KOPT-K1 (cell line): ENCODE measurements at regions not wholly inside any gene's neighbourhood (a gene's known extent, or its start where the extent isn't known, plus 50 kb on each side); places are given as distances from the start of the nearest gene placed in this dataset.

ENCODE experiments used
- H3K27ac ChIP-seq: fragments of 200-600 bp; sonication (generic); 2 replicates; pipeline ENCODE4 v1.5.1; 2016; ENCODE audit warnings: antibody characterized with exemption, mild to moderate bottlenecking, low read depth, low read length; ENCODE audit not compliant: poor library complexity, severe bottlenecking
- H3K36me3 ChIP-seq: fragments of 200-600 bp; sonication (generic); 2 replicates; pipeline ENCODE4 v1.5.1; 2017; ENCODE audit warnings: antibody characterized with exemption, mild to moderate bottlenecking, low read length, moderate library complexity; ENCODE audit not compliant: insufficient read depth
- H3K9me3 ChIP-seq: fragments of 200-600 bp; sonication (generic); 2 replicates; pipeline ENCODE4 v1.5.1; 2017; ENCODE audit warnings: antibody characterized with exemption, low read length, mild to moderate bottlenecking; ENCODE audit not compliant: insufficient read depth, poor library complexity, severe bottlenecking

DNA sequence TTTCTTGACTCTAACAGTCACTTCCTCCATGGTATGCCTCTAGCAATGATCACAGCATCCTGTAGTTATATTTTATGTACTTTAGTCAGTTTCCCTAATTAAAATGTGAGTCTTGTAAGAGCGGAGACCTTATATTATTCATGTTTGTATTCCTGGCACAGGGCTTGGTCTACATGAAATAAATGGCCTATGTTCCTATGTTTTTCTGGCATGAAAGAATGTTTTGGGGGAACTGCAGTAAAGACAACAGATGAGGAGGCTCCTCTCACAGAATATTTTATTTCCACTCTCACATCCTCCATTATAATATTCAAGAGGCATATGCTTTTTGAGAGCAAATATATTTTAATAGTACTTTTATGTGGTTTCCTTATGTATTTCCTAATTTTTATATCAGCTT lies 429.8 kb upstream of the PDE3A start:
- Histone ChIP-seq H3K27ac (no peak overlapping the region), H3K9me3 (no peaks in the 10 kb centered on the region), H3K36me3 (no peaks in the 10 kb centered on the region)

DNA sequence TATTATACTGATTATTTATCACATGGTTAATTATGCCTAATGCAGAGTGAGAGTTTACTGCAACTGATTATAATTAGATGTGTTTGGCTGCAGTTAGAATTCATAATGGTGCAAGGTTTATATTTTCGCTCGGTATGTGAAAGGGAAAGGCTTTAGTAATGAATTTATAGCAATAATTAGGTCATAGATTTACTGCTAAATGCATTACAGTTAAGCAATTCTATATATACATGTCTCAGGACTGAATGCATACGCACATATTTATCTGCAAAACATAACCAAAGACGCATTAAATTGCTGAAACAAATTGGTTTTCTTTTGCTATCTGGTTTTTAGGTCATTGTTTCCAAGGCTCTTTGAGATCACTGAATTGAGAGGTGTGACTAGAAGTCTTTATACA lies 428.1 kb upstream of the PDE3A start:
- no peak overlapping the region for H3K27ac ChIP-seq
- no peaks in the 10 kb centered on the region for H3K9me3 ChIP-seq
- no peaks in the 10 kb centered on the region for H3K36me3 ChIP-seq

- Histone ChIP-seq H3K36me3 (no peaks in the 10 kb centered on the region), H3K9me3 (no peaks in the 10 kb centered on the region), H3K27ac (no peak overlapping the region)
These were observed 427.2 kb upstream of the PDE3A start for GRCh38 chr12:19941096-19941495.

DNA sequence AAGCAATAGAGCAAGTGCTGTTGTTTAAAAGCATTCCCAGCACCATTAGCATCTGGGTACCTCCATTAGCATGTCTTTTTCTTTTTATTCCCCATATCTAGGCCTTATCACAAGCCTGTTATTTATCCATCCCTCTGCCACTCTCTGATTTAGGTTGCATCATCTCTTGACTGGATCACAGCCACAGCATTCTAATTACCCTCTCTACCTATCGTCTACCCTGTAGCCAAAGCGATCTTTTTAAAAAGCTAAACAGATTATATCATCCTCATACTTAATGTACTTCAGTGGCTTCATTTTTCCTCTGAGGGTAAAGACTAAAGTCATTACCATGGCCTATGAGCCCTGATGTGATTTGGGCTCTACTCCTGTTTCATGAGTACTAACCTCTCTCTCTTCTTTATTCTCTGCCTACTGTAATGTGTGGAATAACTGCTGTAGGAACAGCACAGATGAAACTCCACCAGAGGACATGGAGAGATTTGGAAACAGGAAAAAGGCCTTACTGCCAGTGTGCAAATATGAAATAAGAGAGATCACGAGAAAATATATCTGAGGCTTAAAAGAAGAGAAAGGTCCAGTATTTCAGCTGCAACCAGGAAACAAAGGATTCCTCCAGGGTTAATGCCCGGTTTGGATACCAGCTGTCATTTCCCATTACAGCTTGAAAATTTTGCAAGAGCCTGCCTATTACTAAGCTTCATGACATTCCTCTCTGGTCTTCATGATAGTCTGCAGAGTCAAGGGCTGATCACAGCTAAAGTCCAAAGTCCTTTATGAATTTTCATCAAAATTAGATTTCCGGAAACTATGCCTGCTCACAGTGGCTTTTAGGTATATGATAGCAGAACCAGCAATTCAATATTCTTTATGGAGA lies 422.5 kb upstream of the PDE3A start:
- Histone ChIP-seq H3K27ac (no peak overlapping the region), H3K36me3 (no peaks in the 10 kb centered on the region)

GRCh38 chr12:19946550-19946949 lies 421.8 kb upstream of the PDE3A start:
- H3K36me3 ChIP-seq: no peaks in the 10 kb centered on the region
- H3K27ac ChIP-seq: no peak overlapping the region
- no peaks in the 10 kb centered on the region for H3K9me3 ChIP-seq

More for the DNA sequence above, 422.5 kb upstream of the PDE3A start:
- H3K9me3 ChIP-seq: no peaks in the 10 kb centered on the region

- H3K27ac ChIP-seq: no peak overlapping the region
- H3K36me3 ChIP-seq: no peaks in the 10 kb centered on the region
- no peaks in the 10 kb centered on the region for H3K9me3 ChIP-seq
These were observed 421.0 kb upstream of the PDE3A start for GRCh38 chr12:19947344-19947743.

DNA sequence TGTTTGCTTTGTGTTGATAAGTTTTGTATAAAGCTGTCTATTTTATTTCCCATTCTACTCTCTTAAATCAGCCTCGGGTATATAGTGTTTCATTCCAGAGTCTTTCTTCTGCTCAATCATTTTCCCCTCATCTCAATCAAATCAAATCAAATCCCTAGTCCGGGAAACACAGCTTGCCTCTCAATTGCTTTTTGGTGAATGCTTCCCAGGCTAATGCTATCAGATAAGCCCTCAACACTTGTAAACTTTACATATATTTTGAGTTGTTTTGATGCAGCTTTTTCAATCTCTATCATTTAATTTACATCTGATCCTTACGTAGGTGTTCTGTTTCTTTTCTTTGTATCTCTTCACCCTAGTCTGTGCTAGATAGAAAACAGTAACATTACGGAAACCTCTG lies 416.7 kb upstream of the PDE3A start:
- Histone ChIP-seq H3K27ac (no peak overlapping the region), H3K9me3 (no peaks in the 10 kb centered on the region)

GRCh38 chr12:19953734-19954133 lies 414.6 kb upstream of the PDE3A start:
- Histone ChIP-seq H3K27ac (no peak overlapping the region), H3K9me3 (no peaks in the 10 kb centered on the region), H3K36me3 (no peaks in the 10 kb centered on the region)

More for the DNA sequence above, 416.7 kb upstream of the PDE3A start:
- H3K36me3 ChIP-seq: no peaks in the 10 kb centered on the region

GRCh38 chr12:19954163-19954562 lies 414.2 kb upstream of the PDE3A start:
- Histone ChIP-seq H3K36me3 (no peaks in the 10 kb centered on the region), H3K27ac (no peak overlapping the region), H3K9me3 (no peaks in the 10 kb centered on the region)

DNA sequence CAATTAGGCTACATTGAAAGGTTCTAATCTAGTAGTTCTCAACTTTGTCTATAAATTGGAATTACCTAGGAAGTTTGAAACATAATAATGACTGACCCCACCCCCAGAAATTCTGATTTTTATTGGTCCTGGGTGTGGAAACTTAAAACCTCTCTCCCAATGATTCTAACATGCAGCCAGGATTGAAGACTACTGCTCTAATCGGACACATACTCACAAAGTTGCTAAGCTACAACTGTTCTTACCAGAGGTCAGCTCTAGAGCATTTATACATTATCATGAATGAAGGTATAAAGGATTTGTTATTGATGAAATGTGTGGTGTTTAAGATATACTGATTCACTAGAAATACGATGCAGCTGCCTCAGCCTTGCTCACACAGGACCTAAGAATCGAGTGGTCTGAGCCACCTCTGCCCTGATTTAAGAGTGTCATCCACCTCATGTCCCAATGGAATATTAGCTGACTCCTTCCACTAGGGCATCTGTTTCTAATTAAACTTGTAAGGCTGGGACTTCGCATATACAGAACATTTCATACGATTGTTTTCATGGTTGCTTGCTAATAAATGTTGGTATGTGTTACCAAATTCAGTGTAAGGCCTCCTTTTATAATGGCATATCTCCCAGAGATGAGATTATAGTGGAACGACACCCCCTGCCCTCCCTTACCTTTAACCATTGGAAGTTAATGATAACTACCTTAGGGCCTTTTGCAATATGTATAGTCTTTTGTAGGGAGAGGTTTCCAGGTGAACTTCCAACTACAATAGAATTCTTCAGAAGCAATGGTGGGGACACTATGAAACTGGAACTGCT lies 410.8 kb upstream of the PDE3A start:
- no peaks in the 10 kb centered on the region for H3K36me3 ChIP-seq
- H3K9me3 ChIP-seq: no peaks in the 10 kb centered on the region
- H3K27ac ChIP-seq: no peak overlapping the region

DNA sequence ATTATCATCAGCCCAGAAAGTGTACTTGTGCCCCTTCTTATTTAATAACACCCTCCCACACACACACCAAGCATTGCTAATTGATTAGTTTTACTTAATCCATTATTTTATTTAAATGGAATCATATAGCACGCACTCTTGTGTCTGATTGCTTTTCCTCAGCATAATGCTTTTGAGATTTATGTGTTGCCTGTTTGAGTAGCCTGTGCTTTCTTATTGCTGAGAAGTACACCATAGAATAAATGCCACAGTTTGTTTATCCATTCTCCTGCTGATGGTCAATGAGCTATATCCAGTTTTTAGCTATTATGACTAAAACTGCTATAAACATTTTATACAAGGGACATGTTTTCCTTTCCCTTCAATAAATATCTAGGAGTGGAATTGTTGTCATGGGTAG lies 409.9 kb upstream of the PDE3A start:
- Histone ChIP-seq H3K27ac (no peak overlapping the region), H3K36me3 (no peaks in the 10 kb centered on the region), H3K9me3 (no peaks in the 10 kb centered on the region)

DNA sequence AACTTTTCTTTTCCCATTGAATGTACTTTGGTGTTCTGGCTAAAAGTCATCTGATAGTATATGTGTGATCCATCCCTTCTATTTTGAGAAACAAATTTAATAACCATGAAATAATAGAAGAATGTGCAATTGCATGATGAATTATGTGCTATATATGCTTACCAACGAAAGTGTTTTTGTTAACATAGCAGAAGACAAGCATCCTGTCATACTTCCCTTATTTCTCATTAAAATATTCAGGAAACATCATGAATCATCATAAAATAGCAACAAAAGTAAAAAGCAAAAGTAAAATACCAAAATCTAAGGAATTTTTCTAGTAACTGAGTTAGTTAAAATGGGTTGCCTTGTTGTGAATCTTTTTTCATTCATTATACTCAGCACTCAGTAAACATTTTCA lies 409.0 kb upstream of the PDE3A start:
- Histone ChIP-seq H3K36me3 (no peaks in the 10 kb centered on the region), H3K27ac (no peak overlapping the region), H3K9me3 (no peaks in the 10 kb centered on the region)

DNA sequence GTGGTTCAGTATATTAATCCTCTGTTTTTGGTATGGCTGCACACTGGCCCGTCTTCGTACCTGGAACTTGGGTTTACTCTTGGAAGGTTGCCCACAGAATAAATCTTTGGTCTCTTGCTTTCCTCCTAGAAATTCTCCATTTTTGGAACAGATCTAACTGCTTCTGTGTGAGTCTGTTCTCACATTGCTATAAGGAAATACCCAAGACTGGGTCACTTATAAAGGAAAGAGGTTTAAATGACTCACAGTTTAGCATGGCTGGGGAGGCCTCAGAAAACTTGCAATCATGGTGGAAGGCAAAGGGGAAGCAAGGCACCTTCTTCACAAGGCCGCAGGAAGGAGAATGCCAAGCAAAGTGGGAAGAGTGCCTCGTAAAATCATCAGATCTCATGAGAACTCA lies 407.8 kb upstream of the PDE3A start:
- H3K27ac ChIP-seq: no peak overlapping the region
- no peaks in the 10 kb centered on the region for H3K9me3 ChIP-seq
- H3K36me3 ChIP-seq: no peaks in the 10 kb centered on the region

- no peak overlapping the region for H3K27ac ChIP-seq
- no peaks in the 10 kb centered on the region for H3K9me3 ChIP-seq
- H3K36me3 ChIP-seq: no peaks in the 10 kb centered on the region
These were observed 406.1 kb upstream of the PDE3A start for GRCh38 chr12:19962192-19962591.

GRCh38 chr12:19963972-19964371 lies 404.4 kb upstream of the PDE3A start:
- Histone ChIP-seq H3K27ac (no peak overlapping the region), H3K36me3 (no peaks in the 10 kb centered on the region), H3K9me3 (no peaks in the 10 kb centered on the region)
